Neural crest cell (in vitro differentiated cells): ENCODE measurements at regions not wholly inside any gene's neighbourhood (a gene's known extent, or its start where the extent isn't known, plus 50 kb on each side); places are given as distances from the start of the nearest gene placed in this dataset.
A peak's percentile ranks its signal among the peaks of the same experiment; 100 is the strongest.

Experiments used
- DNase-seq: peaks from one replicate; pipeline ENCODE4 v3.0.0; 2021; ENCODE audit warnings: low read depth, mixed read lengths, low spot score
- H3K27ac Mint-ChIP-seq: one replicate; pipeline ENCODE4 v1.8.0; 2021; ENCODE audit warnings: mild to moderate bottlenecking, mixed read lengths; ENCODE audit not compliant: unreplicated experiment
- H3K27me3 Mint-ChIP-seq: 2 replicates; pipeline ENCODE4 v1.8.0; 2021; ENCODE audit warnings: low read depth, mild to moderate bottlenecking, mixed read lengths
- H3K36me3 Mint-ChIP-seq: 2 replicates; pipeline ENCODE4 v1.8.0; 2021; ENCODE audit warnings: low read depth, mild to moderate bottlenecking, mixed read lengths
- H3K4me1 Mint-ChIP-seq: 2 replicates; pipeline ENCODE4 v1.8.0; 2021; ENCODE audit warnings: mixed read lengths
- H3K4me3 Mint-ChIP-seq: one replicate; pipeline ENCODE4 v1.8.0; 2021; ENCODE audit warnings: mild to moderate bottlenecking, mixed read lengths
- H3K9me3 Mint-ChIP-seq: 2 replicates; pipeline ENCODE4 v1.8.0; 2021; ENCODE audit warnings: mixed read lengths
- CTCF ChIP-seq: fragments of 200-600 bp; sonication (generic); conservative IDR thresholded peaks from 2 replicates; pipeline ENCODE4 v1.5.0; 2021; ENCODE audit warnings: antibody characterized with exemption, mild to moderate bottlenecking

DNA sequence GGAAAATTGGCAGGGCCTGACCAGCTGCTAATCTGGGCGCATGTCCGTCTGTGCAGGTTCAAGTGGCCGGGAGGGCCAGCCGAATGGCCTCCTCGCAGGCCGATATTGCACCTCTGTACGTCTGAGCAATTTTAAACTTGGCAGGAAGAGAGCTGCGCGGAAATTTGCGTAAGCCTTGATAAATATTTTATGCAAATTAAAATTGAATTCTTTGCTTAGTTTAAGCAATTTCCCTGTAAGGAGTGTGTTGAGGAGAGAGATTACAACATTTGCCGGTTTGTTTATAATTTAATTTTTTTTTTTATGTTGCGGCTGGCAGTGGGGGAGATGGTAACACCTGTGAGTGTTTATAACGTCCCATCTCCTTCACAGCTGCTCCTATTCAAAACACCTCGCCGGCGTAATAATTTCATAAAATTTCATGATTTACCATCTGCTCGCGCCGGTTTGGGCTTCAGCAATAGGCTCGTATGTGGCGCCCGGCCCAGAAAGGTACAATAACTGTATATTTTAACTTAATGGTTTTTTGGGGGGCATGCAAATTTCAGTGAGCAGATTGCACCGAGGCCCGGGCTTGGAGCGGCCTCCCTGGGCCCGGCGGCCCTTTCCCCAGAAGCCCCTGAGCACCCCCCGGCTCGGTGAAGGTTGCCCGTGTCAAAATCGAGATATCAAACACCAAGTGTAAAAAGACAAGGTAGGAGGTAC lies 269.4 kb upstream of the MVB12B start:
- DNase-seq, result no peak
- H3K4me3 Mint-ChIP-seq, result no peak overlapping the region
- no peak for TF ChIP-seq CTCF
- H3K27ac Mint-ChIP-seq, result no peak overlapping the region
- H3K4me1 Mint-ChIP-seq, result peaks cover 16% of the 10 kb centered on the region
- H3K36me3 Mint-ChIP-seq, result no peaks in the 10 kb centered on the region
- H3K9me3 Mint-ChIP-seq, result no peaks in the 10 kb centered on the region
- no peaks in the 10 kb centered on the region for H3K27me3 Mint-ChIP-seq

- peaks cover 16% of the 10 kb centered on the region for H3K4me1 Mint-ChIP-seq
- H3K9me3 Mint-ChIP-seq, result no peaks in the 10 kb centered on the region
- DNase-seq, result no peak
- H3K27ac Mint-ChIP-seq, result no peak overlapping the region
- H3K4me3 Mint-ChIP-seq, result no peak overlapping the region
- TF ChIP-seq CTCF, result no peak
- H3K36me3 Mint-ChIP-seq, result no peaks in the 10 kb centered on the region
- H3K27me3 Mint-ChIP-seq, result no peaks in the 10 kb centered on the region
Measured at GRCh38 chr9:126058011-126058531, 268.6 kb upstream of the MVB12B start.

- H3K9me3 Mint-ChIP-seq, result no peaks in the 10 kb centered on the region
- H3K4me3 Mint-ChIP-seq, result no peak overlapping the region
- H3K27ac Mint-ChIP-seq, result peak overlapping the region; percentile 64
- no peaks in the 10 kb centered on the region for H3K27me3 Mint-ChIP-seq
- no peaks in the 10 kb centered on the region for H3K36me3 Mint-ChIP-seq
- H3K4me1 Mint-ChIP-seq, result peaks cover 16% of the 10 kb centered on the region
- DNase-seq, result no peak
- TF ChIP-seq CTCF, result no peak
Measured at GRCh38 chr9:126058591-126058990, 268.0 kb upstream of the MVB12B start.

DNA sequence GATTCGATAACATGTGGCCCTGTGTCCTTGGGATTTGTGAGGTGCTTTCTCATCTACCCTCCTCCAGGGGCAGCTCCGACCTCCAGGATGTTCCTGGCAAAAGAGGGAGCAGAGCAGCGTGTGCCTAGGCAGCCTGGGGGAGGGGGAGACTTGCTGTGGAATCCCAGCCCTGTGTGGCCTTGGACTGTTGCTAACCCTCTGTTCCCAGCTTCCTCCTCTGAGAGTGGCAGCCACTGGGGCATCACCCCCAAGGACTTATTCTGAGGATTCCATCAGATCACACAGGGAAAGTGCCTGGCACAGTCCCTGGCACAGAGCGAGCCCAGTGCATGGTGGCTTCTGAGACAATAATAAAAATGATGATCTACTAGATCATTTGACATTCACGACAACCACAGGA lies 265.1 kb upstream of the MVB12B start:
- Mint-ChIP-seq H3K4me1 (peaks cover 16% of the 10 kb centered on the region), H3K27ac (no peak overlapping the region), H3K36me3 (no peaks in the 10 kb centered on the region), H3K27me3 (peaks cover 4% of the 10 kb centered on the region), H3K4me3 (no peak overlapping the region), H3K9me3 (no peaks in the 10 kb centered on the region)
- TF ChIP-seq CTCF, result no peak
- no peak for DNase-seq

GRCh38 chr9:126062158-126062886 lies 264.3 kb upstream of the MVB12B start:
- no peak overlapping the region for H3K4me3 Mint-ChIP-seq
- no peak overlapping the region for H3K27ac Mint-ChIP-seq
- no peak for DNase-seq
- H3K36me3 Mint-ChIP-seq, result no peaks in the 10 kb centered on the region
- peaks cover 16% of the 10 kb centered on the region for H3K4me1 Mint-ChIP-seq
- no peaks in the 10 kb centered on the region for H3K9me3 Mint-ChIP-seq
- no peak for TF ChIP-seq CTCF
- peaks cover 4% of the 10 kb centered on the region for H3K27me3 Mint-ChIP-seq
